CD14-positive monocyte (primary cell): ENCODE measurements at regions not wholly inside any gene's neighbourhood (a gene's known extent, or its start where the extent isn't known, plus 50 kb on each side); places are given as distances from the start of the nearest gene placed in this dataset.
"Not testable (repeated sequence)": the region's sequence is repeated elsewhere in the genome, so short reads cannot be mapped to it uniquely, and the experiment has no call there.

Experiments used
- DNase-seq, 3 donors: peaks; one replicate each; pipeline ENCODE4 v3.0.0-alpha.2; 2011 to 2022
- H2AFZ ChIP-seq: 2 replicates; pipeline ENCODE4 v1.6.0; 2012; ENCODE audit warnings: mild to moderate bottlenecking, low read depth, low read length, inconsistent platforms; ENCODE audit not compliant: insufficient read depth, poor library complexity, severe bottlenecking
- H3K27ac ChIP-seq, 2 donors: 1 replicate in 1 of 2; 2 replicates in 1 of 2; pipeline ENCODE4 v1.5.1; 2012 to 2013; ENCODE audit warnings: low read length in 2 of 2, control low read depth in 1 of 2, inconsistent platforms in 1 of 2, low read depth in 1 of 2, mild to moderate bottlenecking in 1 of 2
- H3K27me3 ChIP-seq, 2 donors: one replicate each; pipeline versions ENCODE4 v1.6.0 to v1.6.1; 2011 to 2013; ENCODE audit warnings: low read length in 2 of 2; ENCODE audit not compliant: control insufficient read depth in 2 of 2, insufficient read depth in 2 of 2
- H3K36me3 ChIP-seq, 2 donors: replicated peaks in 1 of 2; 1 replicate in 1 of 2; 2 replicates in 1 of 2; pipeline versions ENCODE4 v1.5.1 to v1.6.1; 2012 to 2013; ENCODE audit warnings: low read length in 2 of 2, control low read depth in 1 of 2, inconsistent platforms in 1 of 2, mild to moderate bottlenecking in 1 of 2; ENCODE audit not compliant: insufficient read depth in 2 of 2, control insufficient read depth in 1 of 2
- H3K4me1 ChIP-seq, 2 donors: 1 replicate in 1 of 2; 2 replicates in 1 of 2; pipeline versions ENCODE4 v1.5.1 to v1.6.1; 2012 to 2013; ENCODE audit warnings: low read length in 2 of 2, control low read depth in 1 of 2, inconsistent platforms in 1 of 2, mild to moderate bottlenecking in 1 of 2, moderate library complexity in 1 of 2; ENCODE audit not compliant: insufficient read depth in 2 of 2, control insufficient read depth in 1 of 2
- H3K4me2 ChIP-seq: replicated peaks from 2 replicates; pipeline ENCODE3; 2012; ENCODE audit warnings: low read length, moderate library complexity, mild to moderate bottlenecking; ENCODE audit not compliant: poor library complexity, severe bottlenecking; ENCODE audit errors: extremely low read depth
- H3K4me3 ChIP-seq, 3 experiments: fragments of 200-600 bp in 1 of 3; sonication (generic) in 1 of 3; replicated peaks in 1 of 3; 1 replicate in 2 of 3; 2 replicates in 1 of 3; pipeline ENCODE4 v1.5.1; 2011 to 2013; ENCODE audit warnings: low read length in 3 of 3, mild to moderate bottlenecking in 3 of 3, control low read depth in 2 of 3, low read depth in 2 of 3, inconsistent platforms in 1 of 3, moderate library complexity in 1 of 3
- H3K79me2 ChIP-seq: 2 replicates; pipeline ENCODE4 v1.6.0; 2012; ENCODE audit warnings: mild to moderate bottlenecking, control low read depth, inconsistent platforms, low read length, moderate library complexity; ENCODE audit not compliant: insufficient read depth
- H3K9ac ChIP-seq: 2 replicates; pipeline ENCODE4 v1.6.0; 2017; ENCODE audit warnings: low read length, mild to moderate bottlenecking; ENCODE audit not compliant: insufficient read depth, poor library complexity, severe bottlenecking
- H3K9me3 ChIP-seq, 2 donors: replicated peaks in 1 of 2; 1 replicate in 1 of 2; 2 replicates in 1 of 2; pipeline versions ENCODE4 v1.5.1 to v1.6.1; 2012 to 2013; ENCODE audit warnings: low read length in 2 of 2, control low read depth in 1 of 2; ENCODE audit not compliant: control insufficient read depth in 1 of 2, insufficient read depth in 1 of 2
- H4K20me1 ChIP-seq: 2 replicates; pipeline ENCODE4 v1.6.0; 2012; ENCODE audit warnings: mild to moderate bottlenecking, low read length, control low read depth, moderate library complexity; ENCODE audit not compliant: insufficient read depth
- H3K27ac Mint-ChIP-seq, 7 donors: one replicate each; pipeline ENCODE4 v1.8.0; 2020; ENCODE audit warnings: mild to moderate bottlenecking in 7 of 7, mixed read lengths in 7 of 7, moderate library complexity in 6 of 7, inconsistent platforms in 2 of 7
- H3K27me3 Mint-ChIP-seq, 3 donors: one replicate each; pipeline ENCODE4 v1.8.0; 2021 to 2022; ENCODE audit warnings: low read depth in 3 of 3, mild to moderate bottlenecking in 3 of 3, mixed read lengths in 3 of 3, moderate library complexity in 3 of 3, inconsistent platforms in 1 of 3
- H3K36me3 Mint-ChIP-seq, 2 donors: one replicate each; pipeline ENCODE4 v1.8.0; 2020; ENCODE audit warnings: mixed read lengths in 2 of 2, inconsistent platforms in 1 of 2, mild to moderate bottlenecking in 1 of 2
- H3K4me1 Mint-ChIP-seq: one replicate; pipeline ENCODE4 v1.8.0; 2020; ENCODE audit warnings: mild to moderate bottlenecking, mixed read lengths
- H3K4me3 Mint-ChIP-seq, 2 donors: one replicate each; pipeline ENCODE4 v1.8.0; 2020; ENCODE audit warnings: mild to moderate bottlenecking in 2 of 2, mixed read lengths in 2 of 2, moderate library complexity in 1 of 2
- H3K9me3 Mint-ChIP-seq, 7 donors: one replicate each; pipeline ENCODE4 v1.8.0; 2020 to 2022; ENCODE audit warnings: mixed read lengths in 7 of 7, mild to moderate bottlenecking in 6 of 7, moderate library complexity in 6 of 7, inconsistent platforms in 2 of 7
- WGBS: methylation state at CpG from one replicate; pipeline ENCODE4 v1.1.5; 2013; ENCODE audit warnings: missing lambda C conversion rate; ENCODE audit not compliant: insufficient coverage; 5-methylcytosine and 5-hydroxymethylcytosine counted together
- intact Hi-C, 2 donors: fragments of 100-400 bp; cut with micrococcal nuclease; formaldehyde crosslinking; loops; one replicate each; pipeline versions ENCODE4 v1.15.0 to v1.15.1; 2023
- TF ChIP-seq, protein P1 (sequence below): fragments of 200-600 bp; IDR thresholded peaks from one replicate; pipeline ENCODE4 v1.8.0; 2022; ENCODE audit warnings: antibody characterized with exemption, mild to moderate bottlenecking

GRCh38 chr1:189805735-189806134 lies 671.9 kb downstream of the BRINP3 start:
- no CpG with 5 or more reads among the region's 3 CpGs for WGBS
- no peak for DNase-seq
- Histone ChIP-seq H3K27ac (no peak overlapping the region), H3K4me2 (no peak overlapping the region), H3K4me3 (no peak overlapping the region), H3K9me3 (peaks cover 0 to 5% of the 10 kb centered on the region in 2 donors), H3K27me3 (no peaks in the 10 kb centered on the region), H3K4me1 (no peaks in the 10 kb centered on the region), H3K79me2 (no peaks in the 10 kb centered on the region), H3K36me3 (no peaks in the 10 kb centered on the region), H2AFZ (no peak overlapping the region), H3K9ac (no peak overlapping the region), H4K20me1 (no peaks in the 10 kb centered on the region)
- TF ChIP-seq, protein P1, sequence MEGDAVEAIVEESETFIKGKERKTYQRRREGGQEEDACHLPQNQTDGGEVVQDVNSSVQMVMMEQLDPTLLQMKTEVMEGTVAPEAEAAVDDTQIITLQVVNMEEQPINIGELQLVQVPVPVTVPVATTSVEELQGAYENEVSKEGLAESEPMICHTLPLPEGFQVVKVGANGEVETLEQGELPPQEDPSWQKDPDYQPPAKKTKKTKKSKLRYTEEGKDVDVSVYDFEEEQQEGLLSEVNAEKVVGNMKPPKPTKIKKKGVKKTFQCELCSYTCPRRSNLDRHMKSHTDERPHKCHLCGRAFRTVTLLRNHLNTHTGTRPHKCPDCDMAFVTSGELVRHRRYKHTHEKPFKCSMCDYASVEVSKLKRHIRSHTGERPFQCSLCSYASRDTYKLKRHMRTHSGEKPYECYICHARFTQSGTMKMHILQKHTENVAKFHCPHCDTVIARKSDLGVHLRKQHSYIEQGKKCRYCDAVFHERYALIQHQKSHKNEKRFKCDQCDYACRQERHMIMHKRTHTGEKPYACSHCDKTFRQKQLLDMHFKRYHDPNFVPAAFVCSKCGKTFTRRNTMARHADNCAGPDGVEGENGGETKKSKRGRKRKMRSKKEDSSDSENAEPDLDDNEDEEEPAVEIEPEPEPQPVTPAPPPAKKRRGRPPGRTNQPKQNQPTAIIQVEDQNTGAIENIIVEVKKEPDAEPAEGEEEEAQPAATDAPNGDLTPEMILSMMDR: no peak
- H3K36me3 Mint-ChIP-seq: no peaks in the 10 kb centered on the region
- peaks cover 1 to 8% (median 5%) of the 10 kb centered on the region in 7 donors for H3K9me3 Mint-ChIP-seq
- H3K27ac Mint-ChIP-seq: no peak overlapping the region
- no peak overlapping the region for H3K4me3 Mint-ChIP-seq
- H3K4me1 Mint-ChIP-seq: no peaks in the 10 kb centered on the region
- intact Hi-C loops: no loop called here
- H3K27me3 Mint-ChIP-seq: no peaks in the 10 kb centered on the region

DNA sequence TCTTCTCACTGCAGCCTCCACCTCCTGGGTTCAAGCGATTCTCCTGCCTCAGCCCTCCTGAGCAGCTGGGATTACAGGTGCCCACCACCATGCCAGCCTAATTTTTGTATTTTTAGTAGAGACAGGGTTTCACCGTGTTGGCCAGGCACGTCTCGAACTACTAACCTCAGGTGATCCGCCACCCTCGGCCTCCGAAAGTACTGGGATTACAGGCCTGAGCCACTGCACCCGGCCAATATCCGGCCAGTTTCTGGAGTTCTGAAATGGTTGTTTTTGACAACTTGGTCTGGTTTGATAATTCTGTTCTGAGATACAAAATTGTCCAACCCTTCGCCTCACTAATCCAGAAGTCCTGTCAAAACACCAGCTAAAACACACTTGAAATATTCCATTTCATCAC lies 667.0 kb downstream of the BRINP3 start:
- H3K36me3 ChIP-seq, H3K27ac Mint-ChIP-seq, H3K9ac ChIP-seq, intact Hi-C loops, H3K9me3 ChIP-seq, H3K4me3 ChIP-seq, H3K79me2 ChIP-seq, H2AFZ ChIP-seq, H3K27me3 Mint-ChIP-seq, H3K4me1 Mint-ChIP-seq, H3K36me3 Mint-ChIP-seq, H3K4me2 ChIP-seq, H3K4me3 Mint-ChIP-seq, H3K9me3 Mint-ChIP-seq, H4K20me1 ChIP-seq, H3K4me1 ChIP-seq, H3K27me3 ChIP-seq, DNase-seq, H3K27ac ChIP-seq: not testable (repeated sequence)
- 71% methylated on average over 5 of the region's 10 CpGs for WGBS
